ENCODE measurements at regions not wholly inside any gene's neighbourhood (a gene's known extent, or its start where the extent isn't known, plus 50 kb on each side); places are given as distances from the start of the nearest gene placed in this dataset.

- no peak for TF ChIP-seq ZBTB34 (CRISPR knock-in tag; IDR thresholded peaks at IDR 0.05)
Measured at GRCh38 chr17:63268827-63269226, 177.3 kb downstream of the CYB561 start (continued).

GRCh38 chr17:63270610-63271009 lies 175.5 kb downstream of the CYB561 start:
- FAIRE-seq (no peak), ATAC-seq (no peak), DNase-seq (ENCODE audit: extremely low read depth in 1 of 4, low spot score in 3 of 4) (no peak)
- Histone ChIP-seq H3K27me3 (ENCODE audit: control insufficient read depth in 2 of 2, insufficient read depth in 2 of 2, low read length in 2 of 2) (no peaks in the 10 kb centered on the region), H3K9me1 (ENCODE audit: control insufficient read depth, insufficient read depth, low read length) (no peaks in the 10 kb centered on the region), H3K79me2 (ENCODE audit: control insufficient read depth, insufficient read depth, low read length) (no peaks in the 10 kb centered on the region), H2AFZ (ENCODE audit: low read depth, low read length) (no peak overlapping the region), H3K36me3 (ENCODE audit: control insufficient read depth, insufficient read depth, low read length) (no peaks in the 10 kb centered on the region), H3K9ac (ENCODE audit: insufficient read depth in 1 of 2, low read depth in 2 of 2, low read length in 2 of 2) (no peak overlapping the region), H4K20me1 (replicated peaks; ENCODE audit: control insufficient read depth, insufficient read depth, low read length) (no peaks in the 10 kb centered on the region), H3K4me1 (replicated peaks in 1 of 2; ENCODE audit: control insufficient read depth in 2 of 2, insufficient read depth in 2 of 2, low read length in 2 of 2) (no peaks in the 10 kb centered on the region), H3K9me3 (replicated peaks; ENCODE audit: control insufficient read depth, insufficient read depth, low read depth, low read length) (no peaks in the 10 kb centered on the region), H3K4me3 (no peak overlapping the region), H3K4me2 (ENCODE audit: insufficient read depth, low read length) (no peak overlapping the region), H3K27ac (ENCODE audit: extremely low read depth, low read depth, low read length) (no peak overlapping the region)
- TF ChIP-seq ATF3 (IDR thresholded peaks at IDR 0.05) = peak; percentile 34; the same call in 1 of the 2 replicates
- no peak for TF ChIP-seq ATF3 (CRISPR knock-in tag; conservative IDR thresholded peaks at IDR 0.05)
- TF ChIP-seq NCOA4 (IDR thresholded peaks at IDR 0.05; ENCODE audit: partially characterized antibody) = no peak
- POLR2A ChIA-PET = interaction anchor here (0.6 kb wide), 1 partner anchor 10 kb away, joined by 3 read pairs; no protein-coding TSS in a partner anchor
- in situ Hi-C loops (cut with MboI) = no loop called here
- WGBS (ENCODE audit: insufficient coverage, low coverage, missing lambda C conversion rate) = 44% methylated on average over 3 of the region's 3 CpGs
- BruUV-seq (replicated peaks) = no TSS peak
- CTCF ChIA-PET (ENCODE audit: low intra/inter-chr PET ratio) = no interaction called here
- intact Hi-C loops (cut with micrococcal nuclease) = no loop called here
